Gastroesophageal sphincter (tissue), 3 donors: ENCODE measurements at regions not wholly inside any gene's neighbourhood (a gene's known extent, or its start where the extent isn't known, plus 50 kb on each side); places are given as distances from the start of the nearest gene placed in this dataset.

Experiments
- CTCF ChIP-seq, 4 experiments: fragments of 200-600 bp in 2 of 4; fragments of 450-650 bp in 2 of 4; sonication (generic) in 1 of 4; IDR thresholded peaks; one replicate each; pipeline ENCODE4 v1.5.1; 2017 to 2019; ENCODE audit warnings: antibody characterized with exemption in 4 of 4, mild to moderate bottlenecking in 2 of 4, moderate library complexity in 2 of 4
- POLR2A ChIP-seq, 2 donors: fragments of 450-650 bp; IDR thresholded peaks; one replicate each; pipeline ENCODE4 v1.6.1; 2017; ENCODE audit warnings: antibody characterized with exemption in 2 of 2, mild to moderate bottlenecking in 2 of 2, moderate library complexity in 1 of 2

GRCh38 chr3:11698326-11699082 is 54.8 kb upstream of the VGLL4 start:
- TF ChIP-seq CTCF (IDR thresholded peaks at IDR 0.05) = no peak
- TF ChIP-seq POLR2A (IDR thresholded peaks at IDR 0.05) = no peak
